GM12873 (cell line): ENCODE measurements at regions not wholly inside any gene's neighbourhood (a gene's known extent, or its start where the extent isn't known, plus 50 kb on each side); places are given as distances from the start of the nearest gene placed in this dataset.

Source experiments
- CTCF ChIP-seq: IDR thresholded peaks from 2 replicates; pipeline ENCODE4 v1.5.1; 2012; ENCODE audit warnings: low read depth, mild to moderate bottlenecking, moderate library complexity, low read length, control low read depth; ENCODE audit not compliant: insufficient read depth; ENCODE audit errors: missing control alignments

- TF ChIP-seq CTCF, result no peak
Observed at GRCh38 chrX:13151828-13152517, 107.6 kb upstream of the FAM9C start.

GRCh38 chrX:13149702-13150350 lies 105.4 kb upstream of the FAM9C start:
- TF ChIP-seq CTCF, result no peak

GRCh38 chrX:13147733-13148132 lies 103.3 kb upstream of the FAM9C start:
- TF ChIP-seq CTCF, result no peak

- no peak for TF ChIP-seq CTCF
Observed at GRCh38 chrX:13147147-13147546, 102.7 kb upstream of the FAM9C start.

- TF ChIP-seq CTCF, result no peak
Observed at GRCh38 chrX:13144927-13145655, 100.7 kb upstream of the FAM9C start.

- no peak for TF ChIP-seq CTCF
Observed at GRCh38 chrX:13142891-13143290, 98.5 kb upstream of the FAM9C start.

GRCh38 chrX:13140007-13140406 lies 95.6 kb upstream of the FAM9C start:
- TF ChIP-seq CTCF, result no peak
